ENCODE measurements at regions not wholly inside any gene's neighbourhood (a gene's known extent, or its start where the extent isn't known, plus 50 kb on each side); places are given as distances from the start of the nearest gene placed in this dataset.

DNA sequence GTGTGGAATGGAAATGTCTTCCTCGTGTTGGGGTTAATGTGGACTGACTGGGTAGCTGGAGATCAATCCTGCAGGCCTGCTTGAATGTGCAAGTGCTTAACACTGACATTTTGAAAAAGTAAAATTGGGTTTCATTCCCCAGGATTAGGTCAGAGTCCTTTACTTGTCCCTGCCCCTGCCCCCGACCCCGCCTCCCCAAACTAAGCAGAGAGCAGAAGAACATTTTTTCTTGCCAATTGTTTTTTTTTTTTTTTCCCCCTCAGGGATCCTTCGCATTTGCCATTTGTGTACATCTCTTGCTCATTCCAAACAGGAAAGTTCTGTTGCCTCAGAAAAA is 147.0 kb upstream of the NR2F2 start:
- TF ChIP-seq, protein P1, sequence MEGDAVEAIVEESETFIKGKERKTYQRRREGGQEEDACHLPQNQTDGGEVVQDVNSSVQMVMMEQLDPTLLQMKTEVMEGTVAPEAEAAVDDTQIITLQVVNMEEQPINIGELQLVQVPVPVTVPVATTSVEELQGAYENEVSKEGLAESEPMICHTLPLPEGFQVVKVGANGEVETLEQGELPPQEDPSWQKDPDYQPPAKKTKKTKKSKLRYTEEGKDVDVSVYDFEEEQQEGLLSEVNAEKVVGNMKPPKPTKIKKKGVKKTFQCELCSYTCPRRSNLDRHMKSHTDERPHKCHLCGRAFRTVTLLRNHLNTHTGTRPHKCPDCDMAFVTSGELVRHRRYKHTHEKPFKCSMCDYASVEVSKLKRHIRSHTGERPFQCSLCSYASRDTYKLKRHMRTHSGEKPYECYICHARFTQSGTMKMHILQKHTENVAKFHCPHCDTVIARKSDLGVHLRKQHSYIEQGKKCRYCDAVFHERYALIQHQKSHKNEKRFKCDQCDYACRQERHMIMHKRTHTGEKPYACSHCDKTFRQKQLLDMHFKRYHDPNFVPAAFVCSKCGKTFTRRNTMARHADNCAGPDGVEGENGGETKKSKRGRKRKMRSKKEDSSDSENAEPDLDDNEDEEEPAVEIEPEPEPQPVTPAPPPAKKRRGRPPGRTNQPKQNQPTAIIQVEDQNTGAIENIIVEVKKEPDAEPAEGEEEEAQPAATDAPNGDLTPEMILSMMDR (IDR thresholded peaks at IDR 0.05) = no peak
- TF ChIP-seq CREB1 (CRISPR knock-in tag; IDR thresholded peaks at IDR 0.05) (no peak), ZNF317 (CRISPR knock-in tag; IDR thresholded peaks at IDR 0.05; ENCODE audit: borderline replicate concordance, low read depth) (no peak), MYBL2 (CRISPR knock-in tag; IDR thresholded peaks at IDR 0.05) (no peak), CREM (CRISPR knock-in tag; IDR thresholded peaks at IDR 0.05) (no peak), OVOL2 (CRISPR knock-in tag; IDR thresholded peaks at IDR 0.05; ENCODE audit: borderline replicate concordance) (no peak), ZSCAN18 (CRISPR knock-in tag; IDR thresholded peaks at IDR 0.05) (no peak), FOXJ3 (CRISPR knock-in tag; IDR thresholded peaks at IDR 0.05; ENCODE audit: borderline replicate concordance) (no peak)
- TF ChIP-seq, protein P2, sequence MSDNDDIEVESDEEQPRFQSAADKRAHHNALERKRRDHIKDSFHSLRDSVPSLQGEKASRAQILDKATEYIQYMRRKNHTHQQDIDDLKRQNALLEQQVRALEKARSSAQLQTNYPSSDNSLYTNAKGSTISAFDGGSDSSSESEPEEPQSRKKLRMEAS (CRISPR knock-in tag; IDR thresholded peaks at IDR 0.05) = no peak
